AG09319 (cell line): ENCODE measurements at regions not wholly inside any gene's neighbourhood (a gene's known extent, or its start where the extent isn't known, plus 50 kb on each side); places are given as distances from the start of the nearest gene placed in this dataset.
A peak's percentile ranks its signal among the peaks of the same experiment; 100 is the strongest.

ENCODE experiments used
- DNase-seq: peaks from one replicate; pipeline ENCODE4 v3.0.0-alpha.2; 2010; ENCODE audit warnings: low read depth; ENCODE audit errors: extremely low read depth
- CTCF ChIP-seq: IDR thresholded peaks from 2 replicates; pipeline ENCODE4 v1.5.1; 2011; ENCODE audit warnings: low read depth, mild to moderate bottlenecking, inconsistent platforms, low read length, moderate library complexity

GRCh38 chr5:158159621-158160020 lies 300.7 kb upstream of the CLINT1 start:
- no peak for DNase-seq
- TF ChIP-seq CTCF: no peak

- TF ChIP-seq CTCF: no peak
Measured at GRCh38 chr5:158155811-158156505, 297.0 kb upstream of the CLINT1 start.

GRCh38 chr5:158155067-158155466 lies 296.1 kb upstream of the CLINT1 start:
- TF ChIP-seq CTCF: no peak
- DNase-seq: no peak

More at GRCh38 chr5:158155811-158156505, 297.0 kb upstream of the CLINT1 start:
- no peak for DNase-seq

- peak; percentile 81 for DNase-seq
- TF ChIP-seq CTCF: no peak
Measured at GRCh38 chr5:158154226-158155005, 295.5 kb upstream of the CLINT1 start.

GRCh38 chr5:158153508-158153907 lies 294.6 kb upstream of the CLINT1 start:
- no peak for DNase-seq
- TF ChIP-seq CTCF: no peak

- DNase-seq: no peak
- TF ChIP-seq CTCF: no peak
Measured at GRCh38 chr5:158152136-158152535, 293.2 kb upstream of the CLINT1 start.

- no peak for DNase-seq
- no peak for TF ChIP-seq CTCF
Measured at GRCh38 chr5:158147227-158147626, 288.3 kb upstream of the CLINT1 start.
